ENCODE measurements at regions not wholly inside any gene's neighbourhood (a gene's known extent, or its start where the extent isn't known, plus 50 kb on each side); places are given as distances from the start of the nearest gene placed in this dataset.

DNA sequence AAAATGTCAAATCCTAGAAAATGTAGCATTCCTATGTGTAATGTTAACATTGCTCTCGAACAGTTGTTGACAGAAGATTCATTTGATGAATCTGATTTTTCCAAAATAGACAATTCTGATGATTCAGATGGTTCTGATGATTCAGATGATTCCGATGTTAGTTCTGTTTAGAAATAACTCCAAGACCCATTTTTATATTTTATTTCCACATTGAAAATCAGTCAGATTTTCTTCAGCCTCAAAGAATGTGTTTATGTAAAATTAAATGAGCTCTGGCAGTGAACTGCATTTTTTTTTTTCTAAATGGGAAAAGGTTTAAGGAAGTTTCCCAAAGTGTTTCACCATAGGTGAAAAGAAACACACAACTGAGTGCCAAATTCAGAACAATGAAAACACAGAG lies 136.5 kb downstream of the TSEN15 start:
- TF ChIP-seq, protein P1, sequence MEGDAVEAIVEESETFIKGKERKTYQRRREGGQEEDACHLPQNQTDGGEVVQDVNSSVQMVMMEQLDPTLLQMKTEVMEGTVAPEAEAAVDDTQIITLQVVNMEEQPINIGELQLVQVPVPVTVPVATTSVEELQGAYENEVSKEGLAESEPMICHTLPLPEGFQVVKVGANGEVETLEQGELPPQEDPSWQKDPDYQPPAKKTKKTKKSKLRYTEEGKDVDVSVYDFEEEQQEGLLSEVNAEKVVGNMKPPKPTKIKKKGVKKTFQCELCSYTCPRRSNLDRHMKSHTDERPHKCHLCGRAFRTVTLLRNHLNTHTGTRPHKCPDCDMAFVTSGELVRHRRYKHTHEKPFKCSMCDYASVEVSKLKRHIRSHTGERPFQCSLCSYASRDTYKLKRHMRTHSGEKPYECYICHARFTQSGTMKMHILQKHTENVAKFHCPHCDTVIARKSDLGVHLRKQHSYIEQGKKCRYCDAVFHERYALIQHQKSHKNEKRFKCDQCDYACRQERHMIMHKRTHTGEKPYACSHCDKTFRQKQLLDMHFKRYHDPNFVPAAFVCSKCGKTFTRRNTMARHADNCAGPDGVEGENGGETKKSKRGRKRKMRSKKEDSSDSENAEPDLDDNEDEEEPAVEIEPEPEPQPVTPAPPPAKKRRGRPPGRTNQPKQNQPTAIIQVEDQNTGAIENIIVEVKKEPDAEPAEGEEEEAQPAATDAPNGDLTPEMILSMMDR (IDR thresholded peaks at IDR 0.05) = no peak
- no peak for TF ChIP-seq POLR2A (IDR thresholded peaks at IDR 0.05)

Measured in right lobe of liver (tissue), 4 donors.